GM18907 (cell line): ENCODE measurements at regions not wholly inside any gene's neighbourhood (a gene's known extent, or its start where the extent isn't known, plus 50 kb on each side); places are given as distances from the start of the nearest gene placed in this dataset.

Experiments used
- ATAC-seq: cut with Tn5 transposase; IDR thresholded peaks from one replicate; pipeline ENCODE4 v1.9.1; 2021; ENCODE audit warnings: mild to moderate bottlenecking, moderate library complexity; ENCODE audit not compliant: unreplicated experiment

GRCh38 chr9:80952363-80952922, 736.9 kb downstream of the TLE1 start:
- no peak for ATAC-seq

- ATAC-seq, result no peak
Observed at GRCh38 chr9:80951675-80952074, 737.7 kb downstream of the TLE1 start.

GRCh38 chr9:80948876-80949275, 740.5 kb downstream of the TLE1 start:
- no peak for ATAC-seq

GRCh38 chr9:80948066-80948465, 741.3 kb downstream of the TLE1 start:
- ATAC-seq, result no peak

DNA sequence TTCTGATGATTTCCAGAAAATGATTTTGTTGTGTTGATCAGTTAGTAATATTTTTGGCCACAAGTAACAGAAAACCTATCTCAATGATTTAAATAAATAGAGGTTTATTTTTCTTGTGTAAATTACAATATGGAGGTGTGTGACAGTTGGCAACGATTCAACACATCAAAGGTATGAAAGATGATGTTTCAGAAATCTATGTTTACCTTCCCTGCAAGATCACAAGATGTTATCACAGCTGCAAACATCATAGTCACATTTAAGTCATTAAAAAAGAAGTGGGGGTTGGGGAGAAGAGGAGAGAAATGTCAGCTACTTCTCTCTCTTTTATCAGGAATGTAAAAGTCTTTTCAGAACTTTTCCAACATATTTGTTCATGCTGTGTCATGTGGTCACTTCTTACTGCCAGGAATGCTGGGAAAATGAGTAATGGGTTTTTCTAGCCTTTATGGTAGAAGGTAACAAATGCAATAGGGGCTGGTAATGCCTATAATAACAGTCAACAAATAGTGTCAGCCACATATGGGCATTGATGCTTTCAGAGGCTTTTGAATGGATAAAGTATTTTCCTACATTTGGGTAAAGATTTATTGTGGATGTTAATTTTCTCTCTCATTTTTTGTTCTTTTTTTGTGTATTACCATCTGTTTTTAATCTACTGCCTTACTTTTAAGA, 742.7 kb downstream of the TLE1 start:
- no peak for ATAC-seq

DNA sequence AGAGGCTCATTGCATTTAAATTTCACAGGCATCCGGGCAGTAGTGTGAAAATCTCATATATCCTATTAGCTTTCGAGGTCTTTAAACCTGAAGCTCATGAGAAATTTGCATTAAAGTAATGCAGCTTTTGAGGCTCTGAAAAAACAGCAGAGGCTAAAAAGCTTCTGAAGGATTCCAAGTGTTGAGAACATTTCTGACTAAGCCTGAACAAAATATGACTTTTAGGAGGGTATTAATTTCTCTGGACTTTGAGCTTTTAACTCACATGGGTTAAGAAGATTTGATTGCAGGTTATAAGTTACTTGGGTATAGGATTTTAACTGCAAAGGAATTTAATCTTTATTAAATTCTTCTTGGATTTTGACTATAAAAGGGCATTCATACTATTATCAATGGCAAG, 743.9 kb downstream of the TLE1 start:
- ATAC-seq, result no peak

DNA sequence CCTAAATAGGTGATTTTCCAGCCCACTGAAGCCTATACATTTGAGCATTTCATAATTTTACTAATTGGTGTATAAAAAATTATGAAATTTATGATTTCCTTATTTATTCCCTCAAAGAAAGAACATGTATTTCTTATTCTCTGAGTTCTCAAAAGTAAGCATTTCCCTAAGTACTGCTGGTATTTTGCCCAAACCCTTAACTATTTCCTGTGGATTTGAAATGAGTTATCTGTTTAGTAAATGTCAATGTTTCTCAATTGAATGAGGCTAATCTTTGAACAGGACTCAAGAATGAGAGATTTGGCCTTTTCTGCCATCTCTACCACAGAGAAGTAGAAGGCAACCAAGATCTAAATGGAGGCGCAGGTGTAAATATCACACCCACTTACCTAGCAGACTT, 751.7 kb downstream of the TLE1 start:
- no peak for ATAC-seq

DNA sequence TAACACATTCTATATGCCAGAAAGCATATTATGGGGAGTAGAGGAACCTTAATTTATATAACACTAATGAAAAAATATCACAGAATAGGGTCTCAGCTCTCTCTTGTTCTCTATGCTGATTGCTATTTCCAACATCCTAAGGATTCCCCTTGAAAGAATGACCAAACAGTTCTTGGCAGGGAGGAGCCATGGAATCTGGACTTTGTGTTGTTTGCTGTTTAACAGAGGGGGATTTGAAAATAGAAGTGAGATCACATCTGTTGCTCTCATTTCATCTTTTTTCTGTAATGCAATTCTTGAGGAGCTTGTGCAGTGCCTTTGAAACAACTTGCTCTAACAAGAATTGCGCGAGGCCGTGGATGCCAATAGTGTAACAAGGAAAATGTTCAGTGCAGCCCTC, 755.3 kb downstream of the TLE1 start:
- ATAC-seq, result no peak

- ATAC-seq, result no peak
Observed at GRCh38 chr9:80932947-80933780, 756.2 kb downstream of the TLE1 start.

DNA sequence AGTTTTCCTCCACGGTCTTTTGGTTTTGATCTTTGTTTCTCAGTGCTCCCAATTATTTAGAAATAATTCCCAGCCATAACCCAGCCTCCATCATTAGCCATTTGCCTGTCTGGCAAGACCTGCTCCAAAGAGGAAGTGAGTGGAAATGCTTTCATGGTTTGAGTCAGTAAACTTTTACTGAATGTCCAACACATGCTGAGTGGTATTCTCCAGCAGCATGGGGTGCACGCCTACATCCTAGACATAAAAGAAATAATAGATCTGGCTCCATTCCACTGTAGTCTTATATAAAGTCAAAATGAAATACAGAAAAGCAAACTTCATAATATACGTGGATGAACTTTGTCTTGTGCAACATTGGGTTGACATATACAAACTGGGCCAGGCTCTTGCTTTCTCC, 757.2 kb downstream of the TLE1 start:
- no peak for ATAC-seq

- no peak for ATAC-seq
Observed at GRCh38 chr9:80931163-80931562, 758.2 kb downstream of the TLE1 start.

- ATAC-seq, result no peak
Observed at GRCh38 chr9:80928697-80929096, 760.6 kb downstream of the TLE1 start.

GRCh38 chr9:80926611-80927010, 762.7 kb downstream of the TLE1 start:
- ATAC-seq, result no peak

- ATAC-seq, result no peak
Observed at GRCh38 chr9:80922544-80922943, 766.8 kb downstream of the TLE1 start.

DNA sequence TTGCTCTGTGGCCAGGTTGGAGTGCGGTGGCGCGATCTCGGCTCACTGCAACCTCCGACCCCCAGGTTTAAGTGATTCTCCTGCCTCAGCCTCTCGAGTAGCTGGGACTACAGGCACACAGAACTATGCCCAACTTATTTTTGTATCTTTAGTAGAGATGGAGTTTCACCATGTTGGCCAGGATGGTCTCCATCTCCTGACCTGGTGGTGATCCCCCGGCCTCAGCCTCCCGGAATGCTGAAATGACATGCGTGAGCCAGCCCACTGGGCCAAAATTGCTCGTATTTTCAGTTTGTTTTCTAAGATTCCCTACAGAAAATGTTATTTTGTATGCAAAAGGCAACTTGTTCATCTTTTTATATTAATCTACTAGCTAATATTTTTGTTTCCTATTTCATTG, 782.6 kb downstream of the TLE1 start:
- no peak for ATAC-seq

DNA sequence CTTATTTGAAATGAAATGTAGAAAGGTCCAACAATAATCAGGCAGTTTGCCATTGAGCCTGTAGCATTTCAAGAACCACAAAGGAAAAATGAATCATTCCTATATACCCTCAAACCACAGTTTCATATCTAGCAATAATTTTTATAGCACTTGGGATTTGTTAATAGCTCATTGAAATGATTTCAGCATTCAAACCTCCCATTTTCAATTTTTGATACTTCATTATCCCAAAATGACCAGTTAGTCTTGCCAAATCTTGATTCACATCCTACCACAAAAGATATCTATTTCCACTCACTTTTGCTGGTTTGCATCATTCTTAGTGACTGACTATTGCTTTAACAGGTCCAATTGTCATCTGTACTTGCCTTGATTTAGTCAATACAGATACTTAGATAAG, 790.1 kb downstream of the TLE1 start:
- no peak for ATAC-seq

DNA sequence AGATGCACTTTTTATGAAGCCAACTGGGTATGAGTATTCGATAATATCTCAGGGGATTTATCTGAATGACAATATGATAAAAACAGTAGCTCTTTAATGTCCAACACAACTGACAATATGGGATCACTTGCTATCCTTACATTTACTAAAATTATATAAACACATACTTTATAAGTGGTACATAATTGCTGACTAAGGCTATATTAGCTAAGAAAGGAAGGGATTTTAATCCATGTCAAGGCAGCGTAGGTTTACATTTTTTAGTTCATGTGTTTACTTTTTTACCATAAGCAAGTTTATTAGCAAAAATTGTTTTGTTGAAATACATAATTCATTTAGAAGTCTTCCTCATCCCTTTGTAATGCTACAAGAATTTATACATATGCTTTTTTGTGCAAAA, 796.2 kb downstream of the TLE1 start:
- no peak for ATAC-seq

GRCh38 chr9:80892703-80893102, 796.6 kb downstream of the TLE1 start:
- ATAC-seq, result no peak

DNA sequence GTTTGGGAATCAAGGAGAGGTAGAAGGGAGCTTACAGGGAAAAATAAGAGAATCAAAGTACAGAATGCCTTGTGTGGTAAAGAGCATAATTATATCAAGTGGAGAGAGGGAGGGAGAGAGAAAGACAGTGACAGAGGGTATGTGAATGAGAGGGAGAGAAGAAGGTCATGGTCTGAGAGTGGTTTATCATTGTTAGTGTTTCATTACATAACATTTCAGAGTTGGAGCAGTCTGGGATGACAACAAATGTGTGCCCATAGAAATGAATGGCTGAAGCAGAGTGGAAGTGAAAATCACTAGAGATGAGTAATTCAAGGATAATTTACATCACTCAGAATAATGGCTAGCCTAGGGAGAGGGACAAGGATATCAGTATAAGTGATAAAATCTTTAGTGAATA, 799.2 kb downstream of the TLE1 start:
- no peak for ATAC-seq

DNA sequence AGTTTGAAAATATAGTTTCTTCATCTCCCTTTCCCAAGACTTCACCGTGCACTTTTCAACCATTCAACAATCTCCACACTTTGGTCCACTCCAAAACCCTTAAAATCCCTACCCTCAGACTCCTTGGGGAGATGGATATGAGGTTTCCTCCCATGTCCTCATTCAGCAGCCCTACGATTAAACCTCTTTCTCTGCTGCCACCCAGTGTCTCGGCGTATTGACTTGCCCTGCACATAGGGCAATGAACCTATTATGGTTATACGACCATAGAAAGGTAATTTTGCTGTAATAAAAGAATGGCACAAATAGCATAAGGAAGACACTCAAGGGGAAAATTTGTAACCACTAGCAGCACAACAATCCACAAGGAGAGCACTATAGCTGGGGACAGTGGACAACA, 803.5 kb downstream of the TLE1 start:
- ATAC-seq, result no peak

DNA sequence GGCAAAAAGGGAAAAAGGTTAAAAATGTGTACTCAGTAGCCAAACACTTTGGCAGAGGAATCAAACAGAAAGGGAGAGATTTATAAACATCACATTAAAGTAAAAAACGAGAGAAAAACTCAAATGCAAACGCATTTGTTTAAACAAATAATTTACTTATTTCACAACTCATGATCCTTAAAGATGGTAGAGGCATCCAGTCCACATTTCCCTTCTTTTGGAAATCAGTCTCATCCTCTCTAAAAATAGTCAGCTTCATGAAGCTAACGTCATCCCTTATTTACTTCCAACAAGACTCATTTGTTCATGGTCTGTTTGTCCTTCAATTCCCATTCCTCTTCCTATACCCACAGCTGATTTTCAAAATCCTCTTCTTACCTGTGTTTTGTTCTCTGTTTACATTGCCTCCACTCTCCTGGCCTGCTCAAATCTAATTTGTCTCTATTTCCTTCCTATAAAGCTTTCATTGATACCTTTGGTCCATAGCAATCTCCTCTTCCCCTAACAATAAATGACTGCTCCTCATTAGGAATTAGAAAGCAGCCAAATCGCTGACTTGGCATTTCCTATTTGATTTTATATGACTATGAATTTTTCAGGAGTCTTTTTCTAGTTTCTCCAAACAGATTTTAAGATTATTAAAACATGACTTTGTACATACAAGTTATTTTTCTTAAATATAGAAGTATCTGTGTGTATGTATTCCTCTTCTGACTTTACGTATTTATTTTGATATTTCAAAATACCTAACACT, 805.3 kb downstream of the TLE1 start:
- no peak for ATAC-seq

GRCh38 chr9:80883426-80883825, 805.9 kb downstream of the TLE1 start:
- ATAC-seq, result no peak
